ENCODE measurements at regions not wholly inside any gene's neighbourhood (a gene's known extent, or its start where the extent isn't known, plus 50 kb on each side); places are given as distances from the start of the nearest gene placed in this dataset.

DNA sequence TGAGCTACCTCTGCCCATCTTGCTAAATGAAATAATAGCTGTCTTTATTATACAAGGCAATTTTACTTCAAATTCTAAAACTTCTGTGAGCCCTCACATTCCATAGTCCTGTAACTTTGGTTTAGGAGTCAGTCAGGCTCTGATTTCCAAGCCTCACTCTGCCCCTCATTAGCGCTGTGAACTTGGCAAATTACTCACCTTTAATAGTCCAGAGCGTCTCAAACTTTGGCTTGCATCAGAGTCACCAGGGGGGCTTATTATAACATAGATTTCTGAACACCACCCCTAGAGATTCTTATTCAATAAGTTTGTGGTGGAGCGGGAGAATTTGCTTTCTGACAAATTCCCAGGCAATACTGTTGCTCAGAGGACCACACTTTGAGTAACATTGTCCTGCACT, 126.2 kb upstream of the FGGY start:
- no peak for DNase-seq (ENCODE audit: low read depth, low spot score)

DNA sequence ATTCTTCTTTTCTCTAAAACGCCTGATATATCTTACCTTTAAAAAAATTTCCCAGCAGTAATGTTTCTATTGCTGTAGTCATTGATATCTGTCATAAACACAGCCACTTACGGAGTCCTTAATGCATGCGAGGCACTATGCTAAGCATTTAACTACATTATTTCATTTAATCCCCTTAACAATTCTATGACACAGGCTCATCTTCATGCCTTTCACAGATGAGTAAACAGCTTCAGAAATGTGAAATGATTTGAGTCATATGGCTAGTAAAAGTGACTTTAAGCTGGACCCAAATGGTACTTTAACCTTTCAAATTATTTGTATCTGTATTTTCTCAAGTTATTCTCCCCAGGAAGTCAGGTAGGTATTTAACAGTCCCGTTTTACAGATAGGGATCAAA, 125.1 kb upstream of the FGGY start:
- DNase-seq (ENCODE audit: low read depth, low spot score), result no peak

DNA sequence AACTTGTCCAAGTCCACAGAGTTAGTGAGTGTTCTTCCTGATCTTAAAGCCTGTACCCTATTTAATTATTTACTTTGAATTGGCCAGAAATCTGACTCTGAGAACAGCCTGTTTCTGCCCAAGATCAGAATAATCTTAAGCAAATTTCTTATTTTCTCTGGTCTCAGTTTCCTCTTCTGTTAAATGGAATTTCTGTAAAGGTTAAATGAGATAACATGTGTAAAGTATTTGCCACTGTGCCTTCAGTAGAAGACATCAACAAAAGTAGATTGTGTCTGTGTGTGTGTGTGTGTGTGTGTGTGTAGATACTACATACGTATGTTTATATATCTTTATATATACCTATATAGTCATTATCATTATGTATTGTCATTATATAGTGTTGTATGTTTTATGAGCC, 124.2 kb upstream of the FGGY start:
- no peak for DNase-seq (ENCODE audit: low read depth, low spot score)

DNA sequence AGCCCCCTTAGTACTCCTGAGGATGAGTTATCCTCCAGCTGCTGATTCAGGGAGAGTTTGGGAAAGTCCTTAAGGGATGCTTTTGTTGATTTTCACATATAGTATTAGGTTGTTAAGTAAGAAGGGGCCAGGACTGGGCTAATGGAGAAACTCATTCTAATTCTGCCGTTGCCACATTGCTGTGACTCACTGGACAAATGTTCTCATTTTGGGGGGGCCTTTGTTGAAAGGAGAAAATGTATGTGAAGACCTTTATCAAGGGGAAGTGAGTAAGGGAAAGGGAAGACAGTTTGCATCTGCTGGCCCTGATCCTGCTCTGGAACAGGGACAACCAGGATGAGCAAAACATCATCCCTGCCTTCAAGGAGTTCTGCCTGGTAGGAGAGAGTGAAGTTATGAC, 123.2 kb upstream of the FGGY start:
- DNase-seq (ENCODE audit: low read depth, low spot score), result no peak

DNA sequence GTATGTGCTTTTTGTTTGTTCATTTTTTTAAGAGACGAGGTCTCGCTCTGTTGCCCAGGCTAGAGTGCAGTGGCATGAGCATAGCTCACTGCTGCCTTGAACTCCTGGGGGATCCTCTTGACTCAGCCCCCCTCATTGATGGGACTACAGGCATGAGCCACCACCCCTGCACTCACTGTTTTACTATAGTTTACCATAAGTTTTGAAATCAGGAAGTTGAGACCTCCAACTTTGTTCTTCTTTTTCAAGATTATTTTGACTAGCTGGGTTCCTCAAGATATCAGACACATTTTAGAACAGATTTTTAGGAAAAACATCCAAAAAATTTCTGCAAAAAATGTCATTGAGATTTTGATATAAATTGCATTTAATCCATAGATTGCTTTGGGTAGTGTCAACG, 120.4 kb upstream of the FGGY start:
- DNase-seq (ENCODE audit: low read depth, low spot score), result no peak

DNA sequence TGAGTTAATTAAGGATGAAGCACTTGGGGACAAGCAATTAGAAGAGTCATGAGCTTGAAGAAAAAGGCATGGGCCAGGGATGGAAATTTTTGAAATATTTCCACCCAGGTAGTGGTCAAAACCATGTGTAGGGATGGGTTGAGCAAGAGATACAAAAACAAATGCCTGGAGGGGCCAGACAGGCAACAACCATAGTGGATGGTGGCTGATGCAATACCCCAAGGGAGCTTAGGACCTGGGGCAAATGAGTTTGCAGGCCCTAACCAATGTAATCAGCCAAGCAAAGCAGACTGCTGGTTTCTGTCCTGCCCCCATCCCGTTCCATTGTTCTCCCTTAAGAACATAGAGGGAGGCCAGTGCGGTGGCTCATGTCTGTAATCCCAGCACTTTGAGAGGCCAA, 119.1 kb upstream of the FGGY start:
- peak; percentile 36 for DNase-seq (ENCODE audit: low read depth, low spot score)

DNA sequence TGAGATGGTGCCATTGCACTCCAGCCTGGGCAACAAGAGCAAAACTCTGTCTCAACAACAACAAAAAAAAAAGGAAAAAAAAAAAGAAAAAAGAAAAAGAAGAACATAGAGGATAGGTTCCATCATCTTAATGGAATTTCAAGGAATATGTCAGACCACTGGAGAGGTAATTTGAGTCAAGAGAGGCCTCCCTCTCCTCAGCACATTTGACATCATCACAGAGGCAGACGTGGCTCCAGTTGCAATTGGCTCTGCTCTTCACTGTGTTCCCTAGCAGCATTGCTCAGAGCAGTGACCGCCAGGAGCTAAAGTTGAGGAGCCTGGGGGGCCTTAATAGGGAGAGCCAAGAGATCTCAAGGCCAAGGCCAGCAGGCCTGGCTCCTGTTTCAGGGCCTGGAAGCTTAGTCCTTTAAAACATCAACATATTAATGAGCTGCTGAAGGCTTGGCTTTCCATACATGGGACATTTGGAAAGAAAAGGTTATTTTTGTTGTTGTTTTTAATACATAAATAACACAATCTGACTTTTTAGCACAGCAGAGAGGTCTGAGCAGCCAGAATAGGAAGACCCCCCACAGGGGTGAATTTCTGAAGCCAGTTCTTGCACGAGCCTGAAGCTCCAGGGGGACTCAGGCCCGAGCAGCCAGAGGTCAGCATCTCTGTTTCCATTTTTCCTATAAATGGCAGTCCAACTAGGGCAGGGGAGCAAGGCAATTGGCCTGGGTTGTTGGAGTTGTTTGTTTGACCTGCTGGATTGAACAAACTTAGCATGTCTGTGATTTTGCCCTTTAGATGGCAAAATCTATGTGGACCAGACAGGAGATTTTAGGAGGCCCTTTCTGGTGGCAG, 118.3 kb upstream of the FGGY start:
- no peak for DNase-seq (ENCODE audit: low read depth, low spot score)

DNA sequence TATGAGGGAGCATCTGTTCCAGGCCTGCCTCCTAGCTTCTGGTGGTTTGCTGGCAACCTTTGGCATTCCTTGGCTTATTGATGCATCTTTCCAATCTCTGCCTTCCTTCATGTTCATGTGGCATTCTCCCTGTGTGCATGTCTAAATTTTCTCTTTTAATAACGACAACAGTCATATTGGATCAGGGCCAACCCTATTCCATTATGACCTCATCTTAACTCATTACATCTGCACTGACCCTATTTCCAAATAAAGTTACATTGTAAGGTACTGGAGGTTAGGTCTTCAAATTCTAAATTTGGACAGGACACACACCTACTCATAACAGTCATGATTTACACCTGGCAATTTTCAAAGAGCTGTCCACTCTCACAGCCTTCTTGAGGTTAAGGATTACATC, 117.2 kb upstream of the FGGY start:
- no peak for DNase-seq (ENCODE audit: low read depth, low spot score)

DNA sequence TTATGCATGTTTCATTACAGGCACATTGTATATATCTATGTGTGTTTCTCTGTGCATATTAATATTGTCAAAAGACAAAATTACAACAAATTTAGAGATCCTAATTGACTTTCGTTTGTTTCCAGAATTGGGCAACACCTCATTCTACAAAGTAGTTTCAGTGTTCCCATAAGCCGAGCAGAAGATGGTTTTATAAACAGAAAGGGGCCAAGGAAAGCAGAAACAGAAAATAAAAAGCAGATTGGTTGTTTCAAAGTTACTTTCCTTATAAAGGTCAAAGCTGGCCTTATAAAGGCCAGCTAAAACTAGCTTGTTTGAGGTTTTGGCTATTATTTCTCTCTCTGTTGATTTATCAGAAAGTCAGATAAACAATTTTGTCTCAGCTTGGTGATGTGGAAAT, 116.2 kb upstream of the FGGY start:
- no peak for DNase-seq (ENCODE audit: low read depth, low spot score)

DNA sequence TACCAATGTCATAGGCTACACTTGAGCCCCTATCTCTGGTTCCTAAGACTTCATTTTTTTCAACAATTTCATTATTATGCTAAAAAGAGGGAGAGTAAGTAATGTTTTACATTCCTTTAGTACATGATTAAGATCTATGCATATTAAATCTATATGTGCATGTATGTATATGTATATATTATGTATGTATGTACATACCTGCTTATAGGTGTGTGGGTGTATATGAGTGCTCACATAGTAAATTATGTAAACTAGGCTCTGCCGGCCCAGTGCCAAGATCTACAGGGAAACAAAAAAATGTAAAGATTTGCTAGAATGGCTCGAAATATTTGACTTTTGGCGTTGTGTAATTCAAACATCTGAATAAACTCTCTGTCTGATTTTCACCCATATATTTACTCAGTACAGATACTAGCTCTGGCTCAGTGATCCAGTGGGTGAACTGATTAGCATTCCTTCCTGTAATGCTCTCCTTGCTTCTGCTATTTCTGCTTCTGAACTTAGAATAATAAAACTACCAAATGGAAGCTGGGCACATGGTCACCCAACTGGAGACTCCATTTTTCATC, 113.1 kb upstream of the FGGY start:
- DNase-seq (ENCODE audit: low read depth, low spot score), result no peak

DNA sequence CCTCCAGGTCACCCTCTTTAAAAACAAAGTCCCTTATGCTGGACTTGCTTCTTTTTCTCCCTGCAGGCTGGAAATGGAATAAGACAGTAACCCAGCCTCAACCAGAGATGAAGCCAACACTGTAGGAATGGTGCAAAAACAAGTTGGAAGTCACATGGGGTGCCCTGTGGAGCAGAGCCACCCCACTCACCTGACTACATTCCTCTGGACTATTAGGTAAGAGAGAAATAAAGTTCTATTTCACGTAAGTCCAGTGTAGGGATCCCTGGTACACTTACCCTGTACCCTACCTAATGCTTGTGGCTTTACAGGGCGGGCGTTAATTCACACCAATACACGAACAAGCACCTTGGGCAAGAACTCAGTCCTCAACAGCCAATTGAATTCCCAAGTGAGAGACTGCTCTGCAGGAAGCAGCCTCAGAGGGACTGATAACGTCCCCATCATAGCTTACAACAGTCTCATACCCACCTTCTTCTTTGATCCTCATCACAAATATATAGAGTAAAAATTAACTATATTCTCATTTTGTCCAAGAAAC, 112.5 kb upstream of the FGGY start:
- DNase-seq (ENCODE audit: low read depth, low spot score), result no peak

DNA sequence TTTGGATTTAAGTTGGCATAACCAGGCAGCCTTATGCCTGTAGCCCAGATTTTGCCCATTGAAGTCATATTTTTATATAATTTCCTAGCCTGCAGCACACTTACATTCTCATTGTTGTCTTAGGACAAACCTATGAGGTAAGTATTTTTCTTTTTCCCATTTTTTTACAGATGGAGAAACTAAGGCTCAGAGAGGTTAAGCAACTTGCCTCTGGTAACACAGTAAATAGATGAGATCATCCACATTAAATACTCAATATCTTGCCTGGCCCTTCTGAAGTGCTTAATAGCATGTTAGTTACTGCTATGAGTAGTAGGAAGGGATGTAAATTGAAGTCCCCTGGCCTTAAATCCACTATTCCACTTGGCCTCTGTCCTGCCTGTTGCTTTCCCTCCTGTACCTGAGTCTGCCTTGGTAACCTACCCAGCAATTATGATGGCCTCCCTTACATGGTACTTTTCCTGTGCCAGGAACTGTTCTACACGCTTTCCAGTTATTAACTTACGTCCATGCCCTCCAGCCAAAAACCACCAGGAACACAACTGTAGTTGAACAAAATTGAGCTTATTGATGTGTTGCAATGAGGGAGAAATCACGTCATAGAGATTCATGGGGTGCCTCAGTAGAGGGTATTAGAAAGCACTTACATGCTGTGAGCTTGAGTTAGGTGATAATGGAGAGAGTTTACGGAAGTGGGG, 111.6 kb upstream of the FGGY start:
- DNase-seq (ENCODE audit: low read depth, low spot score), result no peak

DNA sequence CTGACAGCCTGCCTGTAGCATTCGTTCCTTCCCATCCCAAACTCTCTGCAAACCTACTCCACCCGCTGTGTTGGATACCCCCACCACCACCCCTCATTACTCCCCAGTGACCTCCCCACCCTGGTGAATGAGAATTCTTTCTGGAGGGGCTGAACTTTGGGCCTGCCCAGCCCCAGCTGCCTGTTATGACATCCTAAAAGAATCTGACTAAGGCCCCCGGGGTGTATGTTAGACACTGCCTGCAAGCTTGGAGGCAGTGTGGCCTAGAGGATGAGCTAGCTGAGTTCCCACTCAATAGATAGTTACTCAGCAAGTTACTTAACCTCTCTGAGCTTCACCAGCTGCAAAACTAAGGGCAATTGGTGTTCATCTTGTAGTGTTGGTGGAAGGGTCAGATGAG, 110.2 kb upstream of the FGGY start:
- DNase-seq (ENCODE audit: low read depth, low spot score), result peak; percentile 64

DNA sequence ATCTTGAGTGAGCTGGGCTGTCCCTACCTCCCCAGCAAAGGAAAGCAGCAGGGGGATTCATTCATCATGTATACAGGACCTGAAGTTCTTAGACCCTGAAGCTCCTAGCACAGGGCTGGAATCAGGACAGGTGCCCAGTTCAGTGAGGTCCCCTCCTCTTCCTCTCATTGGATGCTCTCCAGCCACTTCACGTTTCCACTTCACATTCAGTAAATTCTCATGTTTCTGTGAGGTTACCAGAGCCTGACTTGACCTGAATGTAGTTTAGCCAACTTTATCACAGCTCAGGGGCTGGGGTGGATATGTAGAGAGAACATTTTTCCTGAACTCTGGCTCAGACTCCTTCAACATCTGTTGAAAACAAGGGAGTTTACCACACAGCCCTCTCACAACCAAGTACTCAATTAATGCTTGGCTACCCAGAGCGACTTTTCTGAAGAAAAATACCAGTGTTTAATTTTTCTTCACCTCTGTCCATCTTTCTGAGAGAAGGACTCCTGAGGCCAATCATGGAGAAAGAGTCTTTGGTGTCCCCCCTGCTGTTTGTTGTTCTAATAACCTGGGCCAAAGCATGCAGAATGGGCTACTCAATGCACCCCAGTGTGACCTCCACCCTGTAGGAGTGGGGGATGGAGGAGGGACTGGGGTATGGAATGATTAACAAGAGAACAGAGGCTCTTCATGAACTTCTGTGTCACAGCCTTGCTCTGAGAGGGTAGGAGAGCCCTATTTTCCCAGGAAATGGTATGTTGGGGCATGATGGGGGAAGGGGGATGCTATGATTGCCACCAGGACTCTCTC, 108.3 kb upstream of the FGGY start:
- no peak for DNase-seq (ENCODE audit: low read depth, low spot score)

DNA sequence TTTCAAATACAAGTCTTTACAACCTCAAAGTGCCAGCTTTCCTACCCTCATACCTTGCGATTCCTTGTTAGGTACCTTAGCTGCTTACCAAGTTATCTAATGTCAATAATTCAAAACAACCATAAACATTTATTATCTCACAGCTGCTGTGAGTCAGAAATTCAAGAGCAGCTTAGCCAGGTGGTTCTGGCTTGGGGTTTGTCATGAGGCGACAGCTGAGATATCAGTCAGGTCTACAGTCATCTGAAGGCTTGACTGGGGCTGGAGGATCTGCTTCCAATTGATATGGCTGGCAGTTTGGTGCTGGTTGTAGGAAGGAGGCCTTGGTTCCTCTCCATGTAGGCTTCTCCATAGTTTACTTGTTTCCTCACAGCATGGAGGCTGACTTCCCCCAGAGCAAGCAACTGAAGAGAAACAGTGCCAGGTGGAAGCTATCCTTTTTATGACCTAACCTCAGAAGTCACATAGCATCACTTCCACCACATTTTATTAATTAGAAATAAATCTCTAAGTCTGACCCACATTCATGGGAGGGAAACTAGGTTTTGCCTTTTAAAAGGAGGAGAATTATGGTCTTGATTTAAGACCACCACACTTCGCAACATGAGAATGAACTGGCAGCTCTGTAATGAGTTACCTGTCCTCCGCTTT, 103.3 kb upstream of the FGGY start:
- DNase-seq (ENCODE audit: low read depth, low spot score), result no peak

DNA sequence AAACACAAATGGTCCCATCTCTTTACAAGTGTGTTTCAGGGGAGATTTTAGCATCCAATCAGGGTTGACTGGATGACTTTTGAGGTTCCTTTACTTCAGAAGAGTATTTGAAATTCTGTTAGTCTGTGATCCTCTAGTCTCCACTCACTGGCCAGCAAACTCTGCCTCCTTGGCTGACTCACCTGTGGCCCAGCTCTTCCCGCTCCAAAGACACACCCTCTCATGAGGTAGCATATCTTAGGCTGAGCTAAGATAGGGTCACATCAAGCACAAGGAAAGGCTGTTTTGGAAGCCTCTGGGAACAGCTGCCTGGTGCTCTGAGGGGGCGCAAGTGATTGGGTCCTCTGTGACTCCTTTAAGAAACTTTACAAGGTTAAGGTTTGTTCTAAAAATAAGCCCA, 102.3 kb upstream of the FGGY start:
- DNase-seq (ENCODE audit: low read depth, low spot score), result no peak

DNA sequence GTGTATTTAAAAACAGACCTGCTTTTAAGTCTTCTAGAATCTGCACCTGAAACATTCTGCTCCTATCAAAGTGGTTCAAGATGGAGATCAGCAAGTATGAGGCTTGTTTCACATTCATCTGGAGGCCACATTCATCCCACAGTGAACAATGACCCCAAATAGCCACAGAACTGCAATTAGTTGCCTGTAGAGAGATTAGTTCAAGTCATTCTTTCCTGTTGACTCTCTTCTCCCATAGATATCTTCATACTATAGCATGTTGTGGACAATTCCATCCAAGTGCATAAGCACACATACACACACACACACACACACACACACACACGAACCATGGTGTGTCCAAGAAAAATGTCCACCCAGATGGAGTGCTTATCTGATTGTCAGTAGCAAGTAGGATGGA, 101.7 kb upstream of the FGGY start:
- DNase-seq (ENCODE audit: low read depth, low spot score), result no peak

DNA sequence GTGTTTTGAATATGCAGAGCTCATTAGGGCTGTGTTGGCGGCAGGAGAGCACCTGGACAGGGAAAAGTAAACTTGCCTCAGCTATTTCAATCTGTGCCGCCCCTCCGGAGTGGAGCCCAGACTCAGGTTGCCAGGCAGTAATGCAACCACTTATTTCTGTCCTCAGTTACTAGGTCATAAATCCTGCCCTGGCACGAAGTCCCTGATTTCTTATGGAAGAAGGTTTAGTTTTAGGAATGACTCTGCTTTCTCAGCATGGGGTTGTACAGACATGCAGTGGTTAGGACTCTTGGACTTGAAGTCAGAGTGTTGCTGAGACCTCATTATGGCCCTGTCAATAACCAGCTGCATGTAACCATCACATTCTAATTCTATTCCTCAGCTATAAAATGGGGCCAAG, 98.3 kb upstream of the FGGY start:
- no peak for DNase-seq (ENCODE audit: low read depth, low spot score)

DNA sequence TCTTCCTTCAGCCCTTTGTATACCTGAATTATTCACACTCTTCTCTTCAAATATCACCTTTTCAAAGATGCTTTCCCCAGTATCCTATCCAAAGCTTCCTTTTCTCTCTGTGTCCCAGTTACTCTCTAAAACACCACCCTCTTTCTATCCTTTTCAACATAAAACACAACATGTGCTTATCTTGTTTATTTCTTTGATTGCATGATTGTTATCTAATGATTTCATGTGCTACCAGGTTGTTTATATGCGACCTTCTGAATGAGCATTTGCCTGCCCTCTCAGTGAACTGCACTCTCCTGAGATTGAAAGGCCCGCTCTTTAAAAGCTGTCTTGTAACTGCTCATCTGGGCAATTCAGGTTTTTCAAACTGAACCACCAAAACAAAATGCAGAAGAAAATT, 97.7 kb upstream of the FGGY start:
- DNase-seq (ENCODE audit: low read depth, low spot score), result no peak

DNA sequence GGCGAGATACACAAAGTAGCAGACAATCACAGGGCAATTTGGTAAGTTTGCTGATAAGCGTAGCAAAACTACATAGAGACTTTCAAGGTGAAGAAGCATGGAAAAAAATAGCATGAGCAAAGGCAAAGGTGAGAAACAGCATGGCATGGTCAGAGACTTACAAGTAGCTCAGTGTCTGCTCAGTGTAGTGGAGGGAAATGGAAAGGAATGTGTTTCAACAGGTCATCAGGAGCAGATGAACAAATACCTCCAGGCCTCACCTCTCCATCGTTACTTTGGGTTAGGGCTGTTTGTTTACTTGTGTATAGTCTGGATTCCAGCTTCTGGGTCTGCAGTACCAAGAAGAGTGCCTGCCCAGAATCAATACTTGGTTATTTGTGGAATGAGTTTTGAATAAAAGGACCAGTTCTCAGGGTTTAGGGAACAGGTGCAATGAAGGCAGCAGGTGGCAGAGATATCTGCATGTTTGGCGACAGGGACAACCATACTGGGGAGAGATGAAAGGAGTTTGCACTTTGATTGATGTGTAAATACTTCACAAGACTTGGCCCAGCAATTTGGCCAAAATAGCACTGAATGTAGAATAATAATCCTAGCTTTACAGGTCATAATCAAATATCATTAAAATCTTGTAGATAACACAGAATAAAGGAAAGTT, 97.0 kb upstream of the FGGY start:
- no peak for DNase-seq (ENCODE audit: low read depth, low spot score)

DNA sequence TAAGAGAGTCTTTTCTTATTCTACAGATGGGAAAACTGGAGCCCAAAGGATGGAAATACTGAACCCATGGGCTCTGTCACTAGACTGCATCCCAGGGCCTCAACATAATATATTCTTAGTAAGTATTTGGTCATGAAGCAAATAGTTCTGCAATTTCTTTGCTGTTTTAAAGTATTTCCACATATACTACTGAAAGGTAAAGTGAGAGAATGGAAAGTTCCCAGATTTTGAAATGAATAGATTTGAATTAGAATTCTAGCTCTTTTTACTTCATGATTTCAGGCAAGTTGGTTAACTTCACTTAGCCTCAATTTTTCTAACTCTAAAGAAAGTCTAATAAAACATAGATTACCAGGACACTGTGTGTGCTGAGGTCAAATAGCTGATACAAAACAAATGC, 95.6 kb upstream of the FGGY start:
- no peak for DNase-seq (ENCODE audit: low read depth, low spot score)

Measured in ELF-1 (cell line).